DOHH2 (cell line): ENCODE measurements at regions not wholly inside any gene's neighbourhood (a gene's known extent, or its start where the extent isn't known, plus 50 kb on each side); places are given as distances from the start of the nearest gene placed in this dataset.

Experiments used
- CTCF ChIP-seq: fragments of 200-600 bp; sonication (generic); IDR thresholded peaks from one replicate; pipeline ENCODE4 v1.5.1; 2014; ENCODE audit warnings: antibody characterized with exemption, mild to moderate bottlenecking, low read depth, low read length; ENCODE audit not compliant: poor library complexity, severe bottlenecking
- EZH2phosphoT487 ChIP-seq: fragments of 200-600 bp; sonication (generic); IDR thresholded peaks from 2 replicates; pipeline ENCODE4 v1.6.1; 2017; ENCODE audit warnings: borderline replicate concordance, mild to moderate bottlenecking, antibody characterized with exemption, low read length, moderate library complexity, mixed read lengths

- TF ChIP-seq EZH2phosphoT487, result no peak
- TF ChIP-seq CTCF, result peak; percentile 80
These were observed 220.1 kb downstream of the PPP1R3A start for GRCh38 chr7:113698556-113699220.
